ENCODE measurements at regions not wholly inside any gene's neighbourhood (a gene's known extent, or its start where the extent isn't known, plus 50 kb on each side); places are given as distances from the start of the nearest gene placed in this dataset.
"Not testable (repeated sequence)": the region's sequence is repeated elsewhere in the genome, so short reads cannot be mapped to it uniquely, and the experiment has no call there.

GRCh38 chr16:60788631-60789030 is 1247.6 kb downstream of the CDH8 start:
- ChIA-PET CTCF (interaction anchor here (1.0 kb wide), 1 partner anchor 8 kb away, joined by 4 read pairs; no protein-coding TSS in a partner anchor), POLR2A (interaction anchor here (0.6 kb wide), 1 partner anchor 628 kb away, joined by 3 read pairs; no protein-coding TSS in a partner anchor)
- H3K27me3 Mint-ChIP-seq (ENCODE audit: insufficient read depth, unreplicated experiment), result no peaks in the 10 kb centered on the region
- no peaks in the 10 kb centered on the region for H3K9me3 Mint-ChIP-seq (ENCODE audit: unreplicated experiment)
- TF ChIP-seq, protein P1, sequence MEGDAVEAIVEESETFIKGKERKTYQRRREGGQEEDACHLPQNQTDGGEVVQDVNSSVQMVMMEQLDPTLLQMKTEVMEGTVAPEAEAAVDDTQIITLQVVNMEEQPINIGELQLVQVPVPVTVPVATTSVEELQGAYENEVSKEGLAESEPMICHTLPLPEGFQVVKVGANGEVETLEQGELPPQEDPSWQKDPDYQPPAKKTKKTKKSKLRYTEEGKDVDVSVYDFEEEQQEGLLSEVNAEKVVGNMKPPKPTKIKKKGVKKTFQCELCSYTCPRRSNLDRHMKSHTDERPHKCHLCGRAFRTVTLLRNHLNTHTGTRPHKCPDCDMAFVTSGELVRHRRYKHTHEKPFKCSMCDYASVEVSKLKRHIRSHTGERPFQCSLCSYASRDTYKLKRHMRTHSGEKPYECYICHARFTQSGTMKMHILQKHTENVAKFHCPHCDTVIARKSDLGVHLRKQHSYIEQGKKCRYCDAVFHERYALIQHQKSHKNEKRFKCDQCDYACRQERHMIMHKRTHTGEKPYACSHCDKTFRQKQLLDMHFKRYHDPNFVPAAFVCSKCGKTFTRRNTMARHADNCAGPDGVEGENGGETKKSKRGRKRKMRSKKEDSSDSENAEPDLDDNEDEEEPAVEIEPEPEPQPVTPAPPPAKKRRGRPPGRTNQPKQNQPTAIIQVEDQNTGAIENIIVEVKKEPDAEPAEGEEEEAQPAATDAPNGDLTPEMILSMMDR (IDR thresholded peaks at IDR 0.05; ENCODE audit: unreplicated experiment), result no peak
- DNase-seq (ENCODE audit: unreplicated experiment), result no peak
- no peaks in the 10 kb centered on the region for H3K4me1 Mint-ChIP-seq (ENCODE audit: insufficient read depth, unreplicated experiment)
- intact Hi-C loops (cut with micrococcal nuclease), result no loop called here
- no TSS peak for BruUV-seq (replicated peaks)
- H3K36me3 Mint-ChIP-seq (ENCODE audit: insufficient read depth, unreplicated experiment), result no peaks in the 10 kb centered on the region
- H3K4me3 Mint-ChIP-seq (ENCODE audit: unreplicated experiment), result no peak overlapping the region
- H3K27ac Mint-ChIP-seq (ENCODE audit: low read depth, unreplicated experiment), result no peak overlapping the region

GRCh38 chr16:60776281-60776680 is 1260.0 kb downstream of the CDH8 start:
- intact Hi-C loops (cut with micrococcal nuclease), result no loop called here
- TF ChIP-seq, protein P1 (IDR thresholded peaks at IDR 0.05; ENCODE audit: unreplicated experiment), result no peak
- no peak for DNase-seq (ENCODE audit: unreplicated experiment)
- POLR2A ChIA-PET, result interaction anchor here (0.7 kb wide), 1 partner anchor 444 kb away, joined by 4 read pairs; no protein-coding TSS in a partner anchor
- Mint-ChIP-seq H3K36me3 (ENCODE audit: insufficient read depth, unreplicated experiment) (no peaks in the 10 kb centered on the region), H3K4me1 (ENCODE audit: insufficient read depth, unreplicated experiment) (peaks cover 3% of the 10 kb centered on the region), H3K4me3 (ENCODE audit: unreplicated experiment) (no peak overlapping the region), H3K27me3 (ENCODE audit: insufficient read depth, unreplicated experiment) (no peaks in the 10 kb centered on the region), H3K27ac (ENCODE audit: low read depth, unreplicated experiment) (no peak overlapping the region), H3K9me3 (ENCODE audit: unreplicated experiment) (peaks cover 7% of the 10 kb centered on the region)
- CTCF ChIA-PET, result interaction anchor here (1.2 kb wide), 1 partner anchor 21 kb away, joined by 3 read pairs; no protein-coding TSS in a partner anchor
- no TSS peak for BruUV-seq (replicated peaks)

GRCh38 chr16:60771138-60771537 is 1265.1 kb downstream of the CDH8 start:
- BruUV-seq (replicated peaks), result no TSS peak
- Mint-ChIP-seq H3K36me3 (ENCODE audit: insufficient read depth, unreplicated experiment) (no peaks in the 10 kb centered on the region), H3K9me3 (ENCODE audit: unreplicated experiment) (peaks cover 7% of the 10 kb centered on the region), H3K4me1 (ENCODE audit: insufficient read depth, unreplicated experiment) (no peaks in the 10 kb centered on the region), H3K27ac (ENCODE audit: low read depth, unreplicated experiment) (no peak overlapping the region), H3K4me3 (ENCODE audit: unreplicated experiment) (no peak overlapping the region), H3K27me3 (ENCODE audit: insufficient read depth, unreplicated experiment) (no peaks in the 10 kb centered on the region)
- no peak for DNase-seq (ENCODE audit: unreplicated experiment)
- ChIA-PET CTCF (no interaction called here), POLR2A (no interaction called here)
- intact Hi-C loops (cut with micrococcal nuclease), result no loop called here
- TF ChIP-seq, protein P1 (IDR thresholded peaks at IDR 0.05; ENCODE audit: unreplicated experiment), result no peak

- H3K27ac Mint-ChIP-seq (ENCODE audit: low read depth, unreplicated experiment); H3K36me3 Mint-ChIP-seq (ENCODE audit: insufficient read depth, unreplicated experiment); H3K4me1 Mint-ChIP-seq (ENCODE audit: insufficient read depth, unreplicated experiment); BruUV-seq (replicated peaks); H3K27me3 Mint-ChIP-seq (ENCODE audit: insufficient read depth, unreplicated experiment); POLR2A ChIA-PET; DNase-seq (ENCODE audit: unreplicated experiment); H3K4me3 Mint-ChIP-seq (ENCODE audit: unreplicated experiment); intact Hi-C loops (cut with micrococcal nuclease): not testable (repeated sequence)
- CTCF ChIA-PET, result interaction anchor here (1.1 kb wide), 1 partner anchor 1357 kb away, joined by 3 read pairs; no protein-coding TSS in a partner anchor
- peaks cover 13% of the 10 kb centered on the region for H3K9me3 Mint-ChIP-seq (ENCODE audit: unreplicated experiment)
Measured at GRCh38 chr16:60770384-60770783, 1265.9 kb downstream of the CDH8 start.

GRCh38 chr16:60763869-60764268 is 1272.4 kb downstream of the CDH8 start:
- CTCF ChIA-PET, result no interaction called here

More at GRCh38 chr16:60763869-60764268, 1272.4 kb downstream of the CDH8 start:
- TF ChIP-seq, protein P1 (IDR thresholded peaks at IDR 0.05; ENCODE audit: unreplicated experiment), result no peak
- no peak overlapping the region for H3K27ac Mint-ChIP-seq (ENCODE audit: low read depth, unreplicated experiment)
- POLR2A ChIA-PET, result no interaction called here
- no peaks in the 10 kb centered on the region for H3K36me3 Mint-ChIP-seq (ENCODE audit: insufficient read depth, unreplicated experiment)
- no peak overlapping the region for H3K4me3 Mint-ChIP-seq (ENCODE audit: unreplicated experiment)
- H3K27me3 Mint-ChIP-seq (ENCODE audit: insufficient read depth, unreplicated experiment), result no peaks in the 10 kb centered on the region
- BruUV-seq (replicated peaks), result no TSS peak
- intact Hi-C loops (cut with micrococcal nuclease), result no loop called here
- H3K9me3 Mint-ChIP-seq (ENCODE audit: unreplicated experiment), result peaks cover 8% of the 10 kb centered on the region
- DNase-seq (ENCODE audit: unreplicated experiment), result no peak
- no peaks in the 10 kb centered on the region for H3K4me1 Mint-ChIP-seq (ENCODE audit: insufficient read depth, unreplicated experiment)
